ENCODE measurements at regions not wholly inside any gene's neighbourhood (a gene's known extent, or its start where the extent isn't known, plus 50 kb on each side); places are given as distances from the start of the nearest gene placed in this dataset.
"Not testable (repeated sequence)": the region's sequence is repeated elsewhere in the genome, so short reads cannot be mapped to it uniquely, and the experiment has no call there.

DNA sequence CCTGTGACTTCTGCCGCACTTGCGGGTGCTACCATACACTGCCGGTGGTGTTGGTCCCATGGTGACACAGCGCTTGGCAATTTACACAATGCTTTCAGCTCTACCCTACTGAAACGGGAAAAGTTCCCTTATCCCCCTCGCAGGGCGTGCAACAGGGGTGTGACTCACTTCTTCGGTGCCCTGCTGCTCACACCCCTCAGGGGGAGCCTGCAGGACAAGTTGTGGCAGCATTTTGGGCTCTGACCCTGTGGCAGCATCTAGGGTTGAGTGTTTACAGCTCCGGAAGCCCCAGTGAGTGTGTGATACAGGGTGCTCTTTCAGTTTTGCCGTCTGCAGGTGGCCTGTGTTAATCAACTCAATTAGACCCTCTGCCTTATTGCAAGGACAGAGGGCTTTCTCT lies 324.7 kb upstream of the RGMA start:
- DNase-seq, result no peak

GRCh38 chr15:93399121-93399520 lies 310.1 kb upstream of the RGMA start:
- DNase-seq, result no peak

- DNase-seq, result no peak
Observed at GRCh38 chr15:93389211-93389610, 300.2 kb upstream of the RGMA start.

DNA sequence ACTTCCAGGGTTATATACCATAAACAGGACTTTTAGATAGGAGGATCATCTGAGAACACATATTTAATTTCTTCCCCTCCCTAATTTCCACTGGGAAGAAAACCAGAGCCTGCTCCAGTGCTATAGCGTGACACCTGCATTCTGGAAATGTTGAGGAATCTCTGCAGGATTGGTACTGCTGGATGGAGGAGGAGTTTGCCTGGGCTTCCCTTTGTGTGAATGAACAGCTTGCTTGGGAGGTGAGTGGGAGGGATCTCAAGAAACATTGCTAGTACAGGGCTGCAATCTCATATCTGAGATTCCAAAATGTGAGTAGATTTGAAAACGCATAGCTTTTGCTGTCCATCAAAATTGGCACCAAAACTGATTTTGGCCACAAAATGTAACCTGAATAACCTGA lies 295.9 kb upstream of the RGMA start:
- no peak for DNase-seq

GRCh38 chr15:93382200-93382820 lies 293.3 kb upstream of the RGMA start:
- DNase-seq, result no peak

- DNase-seq, result no peak
Observed at GRCh38 chr15:93378558-93378957, 289.5 kb upstream of the RGMA start.

DNA sequence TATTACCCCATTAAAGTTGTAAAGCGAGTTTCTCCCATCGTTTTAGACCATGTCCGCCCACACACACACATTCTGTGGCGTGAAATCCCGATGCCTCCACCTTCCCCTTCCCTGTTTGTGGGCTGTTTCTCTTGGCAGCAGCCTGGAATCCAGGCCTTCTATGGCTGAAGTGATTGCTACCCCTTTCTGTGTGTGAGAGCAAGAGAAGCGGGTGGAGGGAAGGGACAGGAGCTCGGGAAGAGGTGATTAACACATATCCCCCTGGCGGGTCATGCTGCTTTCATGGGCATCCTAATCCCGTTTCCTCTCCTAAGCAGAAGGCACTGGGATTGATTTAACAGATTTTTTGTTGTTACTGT lies 283.8 kb upstream of the RGMA start:
- no peak for DNase-seq

- DNase-seq, result no peak
Observed at GRCh38 chr15:93372208-93372864, 283.3 kb upstream of the RGMA start.

- DNase-seq, result no peak
Observed at GRCh38 chr15:93366387-93367100, 277.5 kb upstream of the RGMA start.

DNA sequence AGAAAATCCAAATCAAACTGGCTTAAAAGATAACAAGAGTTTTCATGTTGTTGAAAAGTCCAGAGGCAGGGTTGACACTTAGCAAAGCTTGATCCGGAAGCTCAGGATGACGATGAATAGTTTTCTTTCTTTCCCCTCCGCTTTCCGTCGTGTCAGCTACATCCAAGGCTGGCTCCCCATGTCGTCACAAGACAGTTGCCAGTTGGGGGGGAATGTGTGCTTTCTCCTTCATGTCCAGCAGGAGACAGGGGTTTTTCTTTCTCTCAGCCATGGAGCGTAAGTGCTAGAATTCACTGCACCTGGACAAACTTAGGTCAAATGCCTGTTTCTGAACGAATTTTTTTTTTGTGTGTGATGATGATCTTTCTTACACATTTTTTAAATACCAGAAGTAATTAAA lies 273.8 kb upstream of the RGMA start:
- DNase-seq, result no peak

- DNase-seq, result no peak
Observed at GRCh38 chr15:93362203-93362602, 273.2 kb upstream of the RGMA start.

DNA sequence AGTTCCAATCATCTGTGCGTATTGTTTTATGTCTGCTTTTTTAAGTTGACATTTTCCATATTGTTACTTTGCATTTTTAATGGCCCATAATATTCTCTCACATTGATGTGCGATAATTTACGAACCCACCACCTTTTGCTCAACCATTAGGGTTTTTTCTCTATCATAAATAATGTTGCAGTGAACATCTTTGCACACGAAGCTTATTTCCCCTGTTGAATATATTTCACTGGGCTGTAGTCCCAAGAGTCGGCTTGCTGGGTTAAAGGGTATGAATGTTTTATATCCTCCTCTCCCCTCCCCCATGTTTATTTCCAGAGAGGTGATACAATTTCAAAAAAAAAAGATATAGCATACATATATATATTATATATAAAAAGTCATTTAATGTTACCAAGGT lies 272.7 kb upstream of the RGMA start:
- no peak for DNase-seq

- no peak for DNase-seq
Observed at GRCh38 chr15:93360976-93361375, 272.0 kb upstream of the RGMA start.

DNA sequence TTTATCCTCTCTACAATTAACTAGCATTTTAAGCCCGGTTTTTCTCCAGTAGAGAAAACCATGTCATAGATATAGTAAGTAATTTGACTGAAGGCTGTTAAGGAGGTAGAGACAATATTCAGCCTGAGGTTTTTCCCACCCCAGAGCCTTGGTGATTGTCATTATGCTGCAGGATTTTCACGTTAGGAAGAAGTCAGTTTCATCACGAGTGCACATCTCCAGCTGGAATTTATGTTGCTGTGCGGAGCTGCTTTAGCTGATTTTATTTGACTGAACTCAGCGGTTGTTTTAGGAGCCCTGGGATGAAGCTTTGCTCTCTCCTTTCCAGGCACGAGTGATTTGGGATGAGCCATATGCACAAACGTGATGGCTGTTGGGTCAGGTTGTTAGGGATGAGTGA lies 271.3 kb upstream of the RGMA start:
- DNase-seq, result no peak

GRCh38 chr15:93359425-93360131 lies 270.6 kb upstream of the RGMA start:
- DNase-seq, result no peak

- no peak for DNase-seq
Observed at GRCh38 chr15:93359060-93359408, 270.0 kb upstream of the RGMA start.

- DNase-seq, result no peak
Observed at GRCh38 chr15:93358166-93359059, 269.4 kb upstream of the RGMA start.

- DNase-seq, result no peak
Observed at GRCh38 chr15:93348711-93349545, 259.9 kb upstream of the RGMA start.

- DNase-seq, result no peak
Observed at GRCh38 chr15:93347986-93348385, 259.0 kb upstream of the RGMA start.

GRCh38 chr15:93345981-93346380 lies 257.0 kb upstream of the RGMA start:
- DNase-seq, result no peak

GRCh38 chr15:93343402-93343801 lies 254.4 kb upstream of the RGMA start:
- DNase-seq, result not testable (repeated sequence)

DNA sequence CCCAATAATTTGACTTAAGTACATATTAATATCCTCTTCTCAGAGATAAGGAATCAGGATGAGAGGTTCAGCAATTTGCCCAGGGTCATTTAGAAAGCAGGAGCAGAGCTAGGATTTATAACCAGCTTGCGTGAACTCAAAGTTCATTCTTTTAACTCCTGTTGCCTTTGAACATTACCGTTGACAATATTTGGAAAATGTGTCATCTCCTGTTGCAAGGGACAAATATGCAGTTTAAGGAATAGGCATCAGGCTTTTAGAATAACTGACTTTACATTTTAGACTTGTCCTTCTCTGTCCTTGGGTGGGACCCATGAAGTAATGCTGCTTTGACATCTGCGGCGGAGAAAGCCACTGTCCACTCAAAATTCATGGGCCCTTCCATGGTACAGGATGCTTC lies 252.2 kb upstream of the RGMA start:
- no peak for DNase-seq

All from CD4-positive, alpha-beta T cell treated with Interleukin-10 for 1 hour (primary cell).